ENCODE measurements at regions not wholly inside any gene's neighbourhood (a gene's known extent, or its start where the extent isn't known, plus 50 kb on each side); places are given as distances from the start of the nearest gene placed in this dataset.
"Not testable (repeated sequence)": the region's sequence is repeated elsewhere in the genome, so short reads cannot be mapped to it uniquely, and the experiment has no call there.

- Mint-ChIP-seq H3K27me3 (ENCODE audit: low read depth) (no peaks in the 10 kb centered on the region), H3K27ac (peak overlapping the region in 1 of 3 experiments; percentile 34; a peak in 1 of 7 replicates), H3K9me3 (peaks cover 6 to 7% of the 10 kb centered on the region in 2 experiments; a peak in 3 of 5 replicates), H3K4me3 (no peak overlapping the region), H3K36me3 (ENCODE audit: insufficient read depth in 1 of 3, low read depth in 3 of 3) (no peaks in the 10 kb centered on the region), H3K4me1 (peaks cover 4 to 11% of the 10 kb centered on the region in 2 experiments; a peak in 3 of 4 replicates)
- H2BK20ac ChIP-seq (ENCODE audit: low read depth, low read length, poor library complexity, severe bottlenecking) = no peak overlapping the region
- no peaks in the 10 kb centered on the region for H3K23me2 ChIP-seq (ENCODE audit: insufficient read length, low read depth, low read length, poor library complexity, severe bottlenecking)
- H2BK120ac ChIP-seq (ENCODE audit: low read depth, low read length, poor library complexity, severe bottlenecking) = no peak overlapping the region
- H3K27me3 ChIP-seq (ENCODE audit: insufficient read depth, low read length) = no peaks in the 10 kb centered on the region
- no peak overlapping the region for H3K27ac ChIP-seq (ENCODE audit: insufficient read length, low read depth, low read length)
- DNase-seq = no peak
- no peak overlapping the region for H3K23ac ChIP-seq (ENCODE audit: insufficient read length, low read depth, low read length)
- no peak overlapping the region for H2BK12ac ChIP-seq (ENCODE audit: insufficient read length, low read depth, low read length)
- H3K79me2 ChIP-seq (ENCODE audit: insufficient read depth, low read length) = no peaks in the 10 kb centered on the region
- H3K56ac ChIP-seq (ENCODE audit: insufficient read length, low read depth, low read length) = no peak overlapping the region
- no peaks in the 10 kb centered on the region for H3K79me1 ChIP-seq (ENCODE audit: insufficient read depth, low read depth, low read length, poor library complexity, severe bottlenecking)
- no peak overlapping the region for H3K4ac ChIP-seq (ENCODE audit: low read depth, low read length)
- no peaks in the 10 kb centered on the region for H4K20me1 ChIP-seq (ENCODE audit: control insufficient read depth, insufficient read depth, insufficient read length)
- TF ChIP-seq CTCF (conservative IDR thresholded peaks at IDR 0.05) = no peak
- H2AK5ac ChIP-seq (ENCODE audit: insufficient read length, low read length) = no peak overlapping the region
- no peaks in the 10 kb centered on the region for H3K9me3 ChIP-seq (ENCODE audit: control insufficient read depth, low read depth, low read length)
- no peak overlapping the region for H2BK5ac ChIP-seq (ENCODE audit: insufficient read length, low read length)
- WGBS (ENCODE audit: extremely low coverage, insufficient read length, low lambda C conversion rate) = no CpG with 5 or more reads among the region's 1 CpG
- H3K4me2 ChIP-seq (ENCODE audit: insufficient read depth, insufficient read length, low read length) = no peak overlapping the region
- H4K91ac ChIP-seq (ENCODE audit: insufficient read length, low read depth, low read length) = no peak overlapping the region
- no peaks in the 10 kb centered on the region for H3K4me1 ChIP-seq (ENCODE audit: insufficient read depth, low read length)
- H4K5ac ChIP-seq (ENCODE audit: insufficient read length, low read depth, low read length) = no peak overlapping the region
- no peak overlapping the region for H2AFZ ChIP-seq (ENCODE audit: low read length)
- no peak overlapping the region for H2BK15ac ChIP-seq (ENCODE audit: low read depth, low read length)
- H4K8ac ChIP-seq (replicated peaks; ENCODE audit: insufficient read length, low read depth, low read length) = no peak overlapping the region
- no peak overlapping the region for H3K14ac ChIP-seq (ENCODE audit: insufficient read depth, low read length)
- no peak overlapping the region for H3K18ac ChIP-seq (ENCODE audit: insufficient read length, low read depth, low read length)
- no peak overlapping the region for H3T11ph ChIP-seq (ENCODE audit: low read length)
- H3K9ac ChIP-seq (ENCODE audit: extremely low read depth, insufficient read length, low read length) = no peak overlapping the region
Observed at GRCh38 chr5:66291771-66292170, 147.7 kb downstream of the SREK1 start.

- not testable (repeated sequence) for H3K27me3 Mint-ChIP-seq (ENCODE audit: low read depth); H3K27ac ChIP-seq (ENCODE audit: insufficient read length, low read depth, low read length); H2BK5ac ChIP-seq (ENCODE audit: insufficient read length, low read length); H3K23me2 ChIP-seq (ENCODE audit: insufficient read length, low read depth, low read length, poor library complexity, severe bottlenecking); H2BK15ac ChIP-seq (ENCODE audit: low read depth, low read length); H3K23ac ChIP-seq (ENCODE audit: insufficient read length, low read depth, low read length); H3K18ac ChIP-seq (ENCODE audit: insufficient read length, low read depth, low read length); H4K20me1 ChIP-seq (ENCODE audit: control insufficient read depth, insufficient read depth, insufficient read length); H3K4me3 Mint-ChIP-seq; H3K27me3 ChIP-seq (ENCODE audit: insufficient read depth, low read length); H3K56ac ChIP-seq (ENCODE audit: insufficient read length, low read depth, low read length); H3K9me3 ChIP-seq (ENCODE audit: control insufficient read depth, low read depth, low read length); H3K4ac ChIP-seq (ENCODE audit: low read depth, low read length); H4K5ac ChIP-seq (ENCODE audit: insufficient read length, low read depth, low read length); H3K14ac ChIP-seq (ENCODE audit: insufficient read depth, low read length); H3K36me3 Mint-ChIP-seq (ENCODE audit: insufficient read depth in 1 of 3, low read depth in 3 of 3); H3K9me3 Mint-ChIP-seq; H2AK5ac ChIP-seq (ENCODE audit: insufficient read length, low read length); H3K4me2 ChIP-seq (ENCODE audit: insufficient read depth, insufficient read length, low read length); H3K9ac ChIP-seq (ENCODE audit: extremely low read depth, insufficient read length, low read length); H2BK12ac ChIP-seq (ENCODE audit: insufficient read length, low read depth, low read length); H2BK120ac ChIP-seq (ENCODE audit: low read depth, low read length, poor library complexity, severe bottlenecking); H3K79me2 ChIP-seq (ENCODE audit: insufficient read depth, low read length); H3K27ac Mint-ChIP-seq; H4K91ac ChIP-seq (ENCODE audit: insufficient read length, low read depth, low read length); H3T11ph ChIP-seq (ENCODE audit: low read length); H3K79me1 ChIP-seq (ENCODE audit: insufficient read depth, low read depth, low read length, poor library complexity, severe bottlenecking); H4K8ac ChIP-seq (replicated peaks; ENCODE audit: insufficient read length, low read depth, low read length); H3K4me1 ChIP-seq (ENCODE audit: insufficient read depth, low read length); H2AFZ ChIP-seq (ENCODE audit: low read length); H2BK20ac ChIP-seq (ENCODE audit: low read depth, low read length, poor library complexity, severe bottlenecking); DNase-seq
- no CpG with 5 or more reads among the region's 10 CpGs for WGBS (ENCODE audit: extremely low coverage, insufficient read length, low lambda C conversion rate)
- peaks cover 4 to 11% of the 10 kb centered on the region in 2 experiments; a peak in 3 of 4 replicates for H3K4me1 Mint-ChIP-seq
Observed at GRCh38 chr5:66293851-66294250, 149.8 kb downstream of the SREK1 start.

All from H9 (cell line).